ENCODE measurements at regions not wholly inside any gene's neighbourhood (a gene's known extent, or its start where the extent isn't known, plus 50 kb on each side); places are given as distances from the start of the nearest gene placed in this dataset.

DNA sequence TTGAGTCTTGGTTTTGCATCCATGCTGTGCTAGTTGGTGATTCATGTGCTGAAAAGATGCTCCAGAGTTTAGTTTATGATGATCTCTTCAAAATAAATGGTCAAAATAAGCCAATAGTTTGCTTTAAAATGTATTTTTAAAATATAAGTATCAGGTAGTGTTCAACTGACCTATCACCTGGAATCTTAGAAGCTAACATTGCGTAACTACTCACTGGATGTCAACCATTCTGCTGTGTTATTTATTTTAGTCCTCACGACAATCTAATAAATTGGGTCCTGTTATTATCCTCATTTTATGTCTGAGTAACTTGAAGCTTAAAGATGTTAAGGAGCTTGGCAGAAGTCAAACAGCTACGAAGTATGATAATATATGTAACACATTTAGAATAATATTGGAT is 563.7 kb upstream of the MDFIC2 start:
- CTCF ChIA-PET = interaction anchor here (1.6 kb wide), 1 partner anchor 616 kb away, joined by 3 read pairs; no protein-coding TSS in a partner anchor
- DNase-seq (ENCODE audit: extremely low spot score) = no peak
- POLR2A ChIA-PET = no interaction called here
- TF ChIP-seq, protein P1, sequence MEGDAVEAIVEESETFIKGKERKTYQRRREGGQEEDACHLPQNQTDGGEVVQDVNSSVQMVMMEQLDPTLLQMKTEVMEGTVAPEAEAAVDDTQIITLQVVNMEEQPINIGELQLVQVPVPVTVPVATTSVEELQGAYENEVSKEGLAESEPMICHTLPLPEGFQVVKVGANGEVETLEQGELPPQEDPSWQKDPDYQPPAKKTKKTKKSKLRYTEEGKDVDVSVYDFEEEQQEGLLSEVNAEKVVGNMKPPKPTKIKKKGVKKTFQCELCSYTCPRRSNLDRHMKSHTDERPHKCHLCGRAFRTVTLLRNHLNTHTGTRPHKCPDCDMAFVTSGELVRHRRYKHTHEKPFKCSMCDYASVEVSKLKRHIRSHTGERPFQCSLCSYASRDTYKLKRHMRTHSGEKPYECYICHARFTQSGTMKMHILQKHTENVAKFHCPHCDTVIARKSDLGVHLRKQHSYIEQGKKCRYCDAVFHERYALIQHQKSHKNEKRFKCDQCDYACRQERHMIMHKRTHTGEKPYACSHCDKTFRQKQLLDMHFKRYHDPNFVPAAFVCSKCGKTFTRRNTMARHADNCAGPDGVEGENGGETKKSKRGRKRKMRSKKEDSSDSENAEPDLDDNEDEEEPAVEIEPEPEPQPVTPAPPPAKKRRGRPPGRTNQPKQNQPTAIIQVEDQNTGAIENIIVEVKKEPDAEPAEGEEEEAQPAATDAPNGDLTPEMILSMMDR (IDR thresholded peaks at IDR 0.05; ENCODE audit: control extremely low read depth, extremely low read depth, low read depth, missing control alignments) = no peak

DNA sequence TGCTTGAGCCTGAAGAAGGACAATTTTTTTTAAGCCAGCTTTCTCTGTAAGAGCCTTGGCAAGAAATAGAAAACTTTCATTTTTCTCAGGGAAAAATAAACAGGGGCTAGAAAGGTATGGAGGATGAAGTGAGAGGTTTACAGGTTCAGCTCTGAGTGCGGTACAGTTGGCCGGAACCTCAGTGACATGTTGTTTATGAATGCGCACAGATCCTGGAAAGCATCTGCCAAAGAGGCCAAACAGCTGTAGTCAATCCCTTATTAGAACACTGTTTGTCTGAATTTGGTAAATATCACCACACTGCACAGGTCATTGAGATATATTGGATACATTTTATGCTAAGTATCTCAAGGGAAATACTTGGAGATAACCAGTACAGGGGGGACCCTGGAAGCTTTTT is 561.8 kb upstream of the MDFIC2 start:
- TF ChIP-seq, protein P1 (IDR thresholded peaks at IDR 0.05; ENCODE audit: control extremely low read depth, extremely low read depth, low read depth, missing control alignments) = no peak
- ChIA-PET CTCF (interaction anchor here (1.1 kb wide), 1 partner anchor 16 kb away, joined by 3 read pairs; no protein-coding TSS in a partner anchor), POLR2A (no interaction called here)
- no peak for DNase-seq (ENCODE audit: extremely low spot score)

DNA sequence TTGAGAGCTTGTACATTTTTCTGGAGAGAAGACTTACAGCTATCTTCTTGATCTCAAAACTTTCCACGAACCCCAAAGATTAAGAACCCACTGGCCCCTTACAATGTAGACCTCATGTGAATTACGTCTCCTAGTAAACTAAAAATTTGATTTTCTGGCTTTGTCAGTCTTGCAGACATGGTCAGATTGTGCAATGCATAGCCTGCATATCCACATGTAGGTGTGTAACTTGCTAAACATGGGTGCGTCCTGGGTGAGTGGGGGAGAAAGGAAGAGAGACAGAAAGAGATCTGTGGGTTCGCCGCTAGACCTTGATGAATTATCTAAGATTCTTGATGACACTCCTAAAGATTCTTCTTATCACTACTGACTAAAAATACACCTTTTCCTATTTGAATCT is 561.2 kb upstream of the MDFIC2 start:
- ChIA-PET CTCF (no interaction called here), POLR2A (no interaction called here)
- DNase-seq (ENCODE audit: extremely low spot score) = no peak
- TF ChIP-seq, protein P1 (IDR thresholded peaks at IDR 0.05; ENCODE audit: control extremely low read depth, extremely low read depth, low read depth, missing control alignments) = no peak

DNA sequence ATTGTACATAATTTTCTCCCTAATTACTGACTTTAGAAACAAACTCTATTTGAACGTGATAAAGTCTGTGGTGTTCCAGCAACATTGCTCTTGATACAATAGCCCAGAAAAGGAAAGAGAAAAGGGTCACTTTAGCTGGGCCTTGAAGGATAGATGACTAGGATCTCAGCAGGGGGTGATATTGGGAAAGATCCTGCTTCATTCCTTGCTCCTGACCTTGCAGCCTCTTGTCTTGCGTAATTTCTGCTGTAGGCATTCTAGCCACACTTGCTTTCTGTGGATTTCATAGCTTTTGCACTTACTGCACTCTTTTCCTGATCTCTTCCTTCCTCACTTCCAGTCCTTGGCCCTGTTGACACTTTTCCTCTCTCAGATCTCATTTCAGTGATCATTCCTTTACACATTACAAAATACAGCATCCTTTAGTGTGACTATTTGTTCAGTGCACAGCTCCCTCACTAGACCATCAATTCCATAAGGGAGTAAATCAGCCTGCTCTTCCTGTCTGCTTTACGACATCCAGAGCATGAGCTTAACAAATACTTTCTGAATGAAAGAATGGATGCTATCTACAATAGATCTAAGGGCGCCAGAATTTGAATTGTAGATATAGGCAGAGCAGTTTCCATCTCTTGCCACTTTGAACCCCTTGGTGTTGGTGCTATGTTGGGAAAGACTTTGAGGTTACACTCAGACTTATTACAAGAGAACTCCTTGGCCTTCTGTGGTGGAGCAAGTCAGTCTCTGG is 559.6 kb upstream of the MDFIC2 start:
- no peak for DNase-seq (ENCODE audit: extremely low spot score)
- TF ChIP-seq, protein P1 (IDR thresholded peaks at IDR 0.05; ENCODE audit: control extremely low read depth, extremely low read depth, low read depth, missing control alignments) = no peak
- ChIA-PET CTCF (interaction anchor here (0.9 kb wide), 1 partner anchor 15 kb away, joined by 3 read pairs; no protein-coding TSS in a partner anchor), POLR2A (no interaction called here)

DNA sequence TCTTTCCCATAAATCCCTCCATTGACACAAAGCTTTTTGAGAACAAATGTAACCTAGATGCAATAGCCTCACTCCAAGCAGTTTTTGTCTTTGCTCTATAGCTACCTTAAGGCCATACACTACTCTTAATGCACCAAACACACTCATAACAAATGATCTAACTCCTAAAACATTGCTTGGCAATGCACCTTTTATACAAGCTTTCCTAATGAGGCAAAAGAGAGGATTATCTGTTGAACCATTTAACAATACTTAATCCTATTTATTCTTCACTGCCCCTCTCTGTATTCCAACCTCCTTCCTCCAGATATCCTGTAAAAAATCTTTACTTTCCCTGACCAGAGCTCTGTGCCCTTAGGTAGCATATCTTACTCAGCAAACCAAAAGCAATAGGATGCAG is 558.1 kb upstream of the MDFIC2 start:
- TF ChIP-seq, protein P1 (IDR thresholded peaks at IDR 0.05; ENCODE audit: control extremely low read depth, extremely low read depth, low read depth, missing control alignments) = no peak
- ChIA-PET POLR2A (no interaction called here), CTCF (no interaction called here)
- no peak for DNase-seq (ENCODE audit: extremely low spot score)

DNA sequence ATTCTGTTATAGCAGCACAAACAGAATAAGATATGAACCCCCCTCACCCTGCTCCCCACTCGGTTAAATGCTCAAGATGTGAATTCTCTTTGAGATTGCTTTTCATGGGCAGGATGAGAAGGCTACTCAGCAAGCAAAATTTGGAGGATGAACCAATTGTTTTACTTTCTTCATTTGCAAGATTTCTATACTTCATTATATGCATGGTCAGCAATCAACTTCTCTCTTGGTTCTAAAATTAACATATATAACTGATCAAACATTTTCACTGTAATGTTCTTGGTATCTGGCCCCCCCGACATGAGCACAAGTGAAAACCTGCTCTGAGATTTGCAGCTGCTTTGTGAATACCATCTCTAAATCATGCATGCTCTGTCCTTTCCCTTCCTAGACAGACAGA is 556.1 kb upstream of the MDFIC2 start:
- CTCF ChIA-PET = no interaction called here
- POLR2A ChIA-PET = no interaction called here
- TF ChIP-seq, protein P1 (IDR thresholded peaks at IDR 0.05; ENCODE audit: control extremely low read depth, extremely low read depth, low read depth, missing control alignments) = no peak
- no peak for DNase-seq (ENCODE audit: extremely low spot score)
